22Rv1 (cell line): ENCODE measurements at regions not wholly inside any gene's neighbourhood (a gene's known extent, or its start where the extent isn't known, plus 50 kb on each side); places are given as distances from the start of the nearest gene placed in this dataset.

ENCODE experiments used
- CTCF ChIP-seq: fragments of 450-650 bp; IDR thresholded peaks from 2 replicates; pipeline ENCODE4 v1.5.1; 2017; ENCODE audit warnings: mild to moderate bottlenecking
- ZFX ChIP-seq: fragments of 450-650 bp; IDR thresholded peaks from 2 replicates; pipeline ENCODE4 v1.6.1; 2017; ENCODE audit warnings: antibody characterized with exemption, borderline replicate concordance

- TF ChIP-seq CTCF (no peak), ZFX (no peak)
Measured at GRCh38 chr20:21618759-21619416, 86.6 kb upstream of the PAX1 start.
